ENCODE measurements at regions not wholly inside any gene's neighbourhood (a gene's known extent, or its start where the extent isn't known, plus 50 kb on each side); places are given as distances from the start of the nearest gene placed in this dataset.

DNA sequence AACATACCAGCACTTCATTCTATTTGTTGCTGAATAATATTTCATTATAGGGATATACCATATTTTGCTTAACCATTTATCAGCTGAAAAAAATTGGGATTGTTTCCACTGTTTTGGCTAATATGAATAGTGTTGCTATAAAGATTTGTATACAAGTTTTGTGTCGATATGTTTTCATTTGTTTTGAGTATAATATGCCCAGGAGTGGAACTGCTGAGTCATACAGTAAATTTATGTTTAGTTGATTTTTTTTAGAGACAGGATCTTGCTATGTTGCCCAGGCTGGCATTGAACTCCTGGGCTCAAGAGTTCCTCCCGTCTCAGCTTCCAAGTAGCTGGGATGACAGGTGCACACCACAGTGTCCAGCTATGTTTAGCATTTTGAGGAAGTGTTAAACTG is 131.5 kb upstream of the TMCC3 start:
- Histone ChIP-seq H3K9me3 (ENCODE audit: low read depth) (no peaks in the 10 kb centered on the region), H3K27ac (no peak overlapping the region), H3K4me2 (no peak overlapping the region), H2AFZ (no peak overlapping the region), H3K4me3 (no peak overlapping the region), H4K20me1 (ENCODE audit: insufficient read depth, poor library complexity, severe bottlenecking) (no peaks in the 10 kb centered on the region), H3K27me3 (peaks cover 6% of the 10 kb centered on the region), H3K4me1 (ENCODE audit: insufficient read depth) (no peaks in the 10 kb centered on the region), H3K79me2 (no peaks in the 10 kb centered on the region), H3K36me3 (replicated peaks; ENCODE audit: insufficient read depth, low read depth) (no peaks in the 10 kb centered on the region), H3K9me2 (replicated peaks; ENCODE audit: insufficient read depth) (no peaks in the 10 kb centered on the region)
- TF ChIP-seq, protein P1, sequence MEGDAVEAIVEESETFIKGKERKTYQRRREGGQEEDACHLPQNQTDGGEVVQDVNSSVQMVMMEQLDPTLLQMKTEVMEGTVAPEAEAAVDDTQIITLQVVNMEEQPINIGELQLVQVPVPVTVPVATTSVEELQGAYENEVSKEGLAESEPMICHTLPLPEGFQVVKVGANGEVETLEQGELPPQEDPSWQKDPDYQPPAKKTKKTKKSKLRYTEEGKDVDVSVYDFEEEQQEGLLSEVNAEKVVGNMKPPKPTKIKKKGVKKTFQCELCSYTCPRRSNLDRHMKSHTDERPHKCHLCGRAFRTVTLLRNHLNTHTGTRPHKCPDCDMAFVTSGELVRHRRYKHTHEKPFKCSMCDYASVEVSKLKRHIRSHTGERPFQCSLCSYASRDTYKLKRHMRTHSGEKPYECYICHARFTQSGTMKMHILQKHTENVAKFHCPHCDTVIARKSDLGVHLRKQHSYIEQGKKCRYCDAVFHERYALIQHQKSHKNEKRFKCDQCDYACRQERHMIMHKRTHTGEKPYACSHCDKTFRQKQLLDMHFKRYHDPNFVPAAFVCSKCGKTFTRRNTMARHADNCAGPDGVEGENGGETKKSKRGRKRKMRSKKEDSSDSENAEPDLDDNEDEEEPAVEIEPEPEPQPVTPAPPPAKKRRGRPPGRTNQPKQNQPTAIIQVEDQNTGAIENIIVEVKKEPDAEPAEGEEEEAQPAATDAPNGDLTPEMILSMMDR (IDR thresholded peaks at IDR 0.05; ENCODE audit: poor library complexity): no peak
- no peak for TF ChIP-seq EZH2 (IDR thresholded peaks at IDR 0.05; ENCODE audit: borderline replicate concordance)
- TF ChIP-seq EZH2phosphoT487 (IDR thresholded peaks at IDR 0.05; ENCODE audit: low read depth, severe bottlenecking, unreplicated experiment): no peak
- DNase-seq (ENCODE audit: low spot score): no peak
- WGBS (ENCODE audit: low lambda C conversion rate, missing lambda C conversion rate): 94% methylated on average over 2 of the region's 2 CpGs

DNA sequence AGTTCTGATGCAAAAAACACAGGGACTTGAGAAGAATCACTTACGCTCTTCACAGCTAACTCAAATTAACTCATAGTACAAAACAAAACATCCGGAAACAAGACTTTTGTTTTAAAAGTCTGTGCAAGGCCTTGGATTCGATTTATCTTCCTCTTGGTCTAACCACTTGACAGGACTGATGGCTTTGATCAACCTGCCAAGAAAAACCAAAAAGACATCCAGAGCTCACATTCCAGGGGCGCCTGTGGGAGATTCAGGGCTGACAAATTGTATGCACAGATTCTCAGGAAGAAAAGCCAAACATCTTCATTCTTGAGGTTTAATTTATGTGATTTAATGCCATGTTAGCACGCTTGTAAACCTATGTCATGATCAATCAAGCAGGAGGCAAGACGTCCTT is 129.1 kb upstream of the TMCC3 start:
- no peak for DNase-seq (ENCODE audit: low spot score)
- Histone ChIP-seq H3K27me3 (peaks cover 6% of the 10 kb centered on the region), H4K20me1 (ENCODE audit: insufficient read depth, poor library complexity, severe bottlenecking) (no peaks in the 10 kb centered on the region), H3K27ac (no peak overlapping the region), H3K79me2 (no peaks in the 10 kb centered on the region), H3K4me2 (no peak overlapping the region), H3K9me3 (ENCODE audit: low read depth) (no peaks in the 10 kb centered on the region), H2AFZ (no peak overlapping the region), H3K9me2 (replicated peaks; ENCODE audit: insufficient read depth) (no peaks in the 10 kb centered on the region), H3K4me1 (ENCODE audit: insufficient read depth) (no peaks in the 10 kb centered on the region), H3K36me3 (replicated peaks; ENCODE audit: insufficient read depth, low read depth) (no peaks in the 10 kb centered on the region), H3K4me3 (no peak overlapping the region)
- 54% methylated on average over 6 of the region's 6 CpGs for WGBS (ENCODE audit: low lambda C conversion rate, missing lambda C conversion rate)
- TF ChIP-seq, protein P1 (IDR thresholded peaks at IDR 0.05; ENCODE audit: poor library complexity): no peak
- TF ChIP-seq EZH2phosphoT487 (IDR thresholded peaks at IDR 0.05; ENCODE audit: low read depth, severe bottlenecking, unreplicated experiment): peak; percentile 92

DNA sequence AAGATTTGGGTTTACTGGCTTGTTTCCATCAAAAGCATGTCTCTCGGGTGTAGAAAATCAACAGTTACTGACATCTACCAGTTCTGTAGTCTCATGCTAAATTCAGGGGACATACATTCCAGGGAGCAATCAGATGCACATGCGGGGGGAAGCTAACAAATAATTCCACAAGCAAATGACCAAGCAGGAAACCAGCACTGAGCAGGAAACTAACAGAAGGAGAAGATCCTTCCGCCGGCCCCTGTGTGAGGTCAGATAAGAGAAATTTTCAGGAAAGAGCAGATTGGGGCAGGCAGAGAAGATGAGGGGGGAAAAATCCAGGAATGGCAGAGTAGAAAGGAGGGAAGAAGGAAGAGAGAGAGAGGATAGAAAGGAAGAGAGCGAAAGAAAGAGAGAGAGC is 127.6 kb upstream of the TMCC3 start:
- H3K4me1 ChIP-seq (ENCODE audit: insufficient read depth): no peaks in the 10 kb centered on the region
- H3K4me2 ChIP-seq: no peak overlapping the region
- H3K9me2 ChIP-seq (replicated peaks; ENCODE audit: insufficient read depth): no peaks in the 10 kb centered on the region
- WGBS (ENCODE audit: low lambda C conversion rate, missing lambda C conversion rate): 84% methylated on average over 5 of the region's 5 CpGs
- H2AFZ ChIP-seq: no peak overlapping the region
- TF ChIP-seq EZH2 (IDR thresholded peaks at IDR 0.05; ENCODE audit: borderline replicate concordance) (no peak), EZH2phosphoT487 (IDR thresholded peaks at IDR 0.05; ENCODE audit: low read depth, severe bottlenecking, unreplicated experiment) (no peak)
- TF ChIP-seq, protein P1 (IDR thresholded peaks at IDR 0.05; ENCODE audit: poor library complexity): no peak
- H3K27me3 ChIP-seq: peaks cover 6% of the 10 kb centered on the region
- H3K9me3 ChIP-seq (ENCODE audit: low read depth): no peaks in the 10 kb centered on the region
- no peaks in the 10 kb centered on the region for H3K79me2 ChIP-seq
- H3K4me3 ChIP-seq: no peak overlapping the region
- H4K20me1 ChIP-seq (ENCODE audit: insufficient read depth, poor library complexity, severe bottlenecking): no peaks in the 10 kb centered on the region
- no peak overlapping the region for H3K27ac ChIP-seq
- DNase-seq (ENCODE audit: low spot score): no peak
- H3K36me3 ChIP-seq (replicated peaks; ENCODE audit: insufficient read depth, low read depth): no peaks in the 10 kb centered on the region

DNA sequence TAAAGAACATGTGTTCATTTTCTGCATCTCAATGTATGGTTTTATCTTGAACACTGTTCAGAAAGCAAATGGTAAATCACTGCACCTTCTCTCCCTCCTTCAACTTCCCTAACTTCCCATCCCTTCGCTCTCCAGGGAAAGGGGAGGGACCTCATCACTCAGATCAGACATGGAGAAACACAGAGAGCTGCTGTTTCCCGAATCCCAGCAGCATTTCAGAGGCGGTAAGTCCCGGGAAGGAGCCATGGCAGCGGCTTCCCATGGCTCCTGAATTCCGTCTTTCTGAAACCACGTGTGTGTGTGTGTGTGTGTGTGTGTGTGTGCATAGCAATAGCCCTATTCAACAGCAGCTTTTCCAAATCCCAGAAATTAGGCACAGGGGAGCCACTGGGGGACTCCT is 125.4 kb upstream of the TMCC3 start:
- DNase-seq (ENCODE audit: low spot score): no peak
- Histone ChIP-seq H2AFZ (no peak overlapping the region), H3K9me3 (ENCODE audit: low read depth) (no peaks in the 10 kb centered on the region), H3K27ac (no peak overlapping the region), H3K79me2 (no peaks in the 10 kb centered on the region), H3K36me3 (replicated peaks; ENCODE audit: insufficient read depth, low read depth) (no peaks in the 10 kb centered on the region), H3K9me2 (replicated peaks; ENCODE audit: insufficient read depth) (no peaks in the 10 kb centered on the region), H3K27me3 (peaks cover 6% of the 10 kb centered on the region), H4K20me1 (ENCODE audit: insufficient read depth, poor library complexity, severe bottlenecking) (no peaks in the 10 kb centered on the region), H3K4me3 (no peak overlapping the region), H3K4me2 (no peak overlapping the region), H3K4me1 (ENCODE audit: insufficient read depth) (no peaks in the 10 kb centered on the region)
- WGBS (ENCODE audit: low lambda C conversion rate, missing lambda C conversion rate): 72% methylated on average over 7 of the region's 7 CpGs
- TF ChIP-seq, protein P1 (IDR thresholded peaks at IDR 0.05; ENCODE audit: poor library complexity): no peak
- TF ChIP-seq EZH2phosphoT487 (IDR thresholded peaks at IDR 0.05; ENCODE audit: low read depth, severe bottlenecking, unreplicated experiment): no peak
- TF ChIP-seq EZH2 (IDR thresholded peaks at IDR 0.05; ENCODE audit: borderline replicate concordance): no peak

All from hepatocyte (in vitro differentiated cells).